ENCODE measurements at regions not wholly inside any gene's neighbourhood (a gene's known extent, or its start where the extent isn't known, plus 50 kb on each side); places are given as distances from the start of the nearest gene placed in this dataset.

DNA sequence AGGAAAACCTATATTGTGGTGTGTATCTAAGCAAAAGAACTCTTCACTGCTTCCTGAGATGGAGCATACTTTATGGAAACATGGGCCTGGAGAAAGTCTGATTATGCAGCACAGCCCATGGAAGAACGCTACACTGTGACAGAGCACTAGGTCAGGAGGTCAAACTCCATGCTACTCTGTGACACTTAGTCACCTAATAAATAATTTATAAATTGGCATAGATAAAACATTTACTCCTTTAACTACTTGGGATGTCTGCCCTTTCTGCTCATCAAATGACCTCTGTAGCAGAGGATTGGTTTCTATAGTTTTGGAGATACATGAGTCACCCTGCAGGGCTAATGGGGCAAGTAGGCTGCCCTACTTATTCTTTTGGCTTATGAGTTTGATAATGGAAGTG lies 134.7 kb upstream of the BANK1 start:
- TF ChIP-seq, protein P1, sequence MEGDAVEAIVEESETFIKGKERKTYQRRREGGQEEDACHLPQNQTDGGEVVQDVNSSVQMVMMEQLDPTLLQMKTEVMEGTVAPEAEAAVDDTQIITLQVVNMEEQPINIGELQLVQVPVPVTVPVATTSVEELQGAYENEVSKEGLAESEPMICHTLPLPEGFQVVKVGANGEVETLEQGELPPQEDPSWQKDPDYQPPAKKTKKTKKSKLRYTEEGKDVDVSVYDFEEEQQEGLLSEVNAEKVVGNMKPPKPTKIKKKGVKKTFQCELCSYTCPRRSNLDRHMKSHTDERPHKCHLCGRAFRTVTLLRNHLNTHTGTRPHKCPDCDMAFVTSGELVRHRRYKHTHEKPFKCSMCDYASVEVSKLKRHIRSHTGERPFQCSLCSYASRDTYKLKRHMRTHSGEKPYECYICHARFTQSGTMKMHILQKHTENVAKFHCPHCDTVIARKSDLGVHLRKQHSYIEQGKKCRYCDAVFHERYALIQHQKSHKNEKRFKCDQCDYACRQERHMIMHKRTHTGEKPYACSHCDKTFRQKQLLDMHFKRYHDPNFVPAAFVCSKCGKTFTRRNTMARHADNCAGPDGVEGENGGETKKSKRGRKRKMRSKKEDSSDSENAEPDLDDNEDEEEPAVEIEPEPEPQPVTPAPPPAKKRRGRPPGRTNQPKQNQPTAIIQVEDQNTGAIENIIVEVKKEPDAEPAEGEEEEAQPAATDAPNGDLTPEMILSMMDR (IDR thresholded peaks at IDR 0.05; ENCODE audit: poor library complexity) = no peak
- TF ChIP-seq EZH2 (IDR thresholded peaks at IDR 0.05; ENCODE audit: borderline replicate concordance) (no peak), EZH2phosphoT487 (IDR thresholded peaks at IDR 0.05; ENCODE audit: low read depth, severe bottlenecking, unreplicated experiment) (no peak)
